Mesendoderm (in vitro differentiated cells): ENCODE measurements at regions not wholly inside any gene's neighbourhood (a gene's known extent, or its start where the extent isn't known, plus 50 kb on each side); places are given as distances from the start of the nearest gene placed in this dataset.

Experiments used
- DNase-seq: peaks from one replicate; pipeline ENCODE4 v3.0.0; 2013
- H2AK5ac ChIP-seq: 2 replicates; pipeline ENCODE4 v1.6.1; 2013; ENCODE audit warnings: low read length, inconsistent platforms
- H2BK120ac ChIP-seq: 2 replicates; pipeline ENCODE4 v1.6.1; 2013; ENCODE audit warnings: low read depth, mild to moderate bottlenecking, low read length, moderate library complexity, mixed read lengths
- H2BK15ac ChIP-seq: replicated peaks from 2 replicates; pipeline ENCODE4 v1.6.1; 2013; ENCODE audit warnings: low read depth, mild to moderate bottlenecking, moderate library complexity
- H2BK5ac ChIP-seq: 2 replicates; pipeline ENCODE4 v1.6.1; 2013; ENCODE audit warnings: low read length, inconsistent platforms
- H3K18ac ChIP-seq: 2 replicates; pipeline ENCODE4 v1.6.1; 2013; ENCODE audit warnings: mild to moderate bottlenecking, low read length, mixed read lengths
- H3K23ac ChIP-seq: one replicate; pipeline ENCODE4 v1.6.1; 2013; ENCODE audit warnings: low read length
- H3K27ac ChIP-seq: 2 replicates; pipeline ENCODE4 v1.5.1; 2013; ENCODE audit warnings: low read depth, mild to moderate bottlenecking, inconsistent platforms, low read length, moderate library complexity
- H3K27me3 ChIP-seq: 2 replicates; pipeline ENCODE4 v1.6.1; 2013; ENCODE audit warnings: low read length, control low read depth, mild to moderate bottlenecking, inconsistent platforms; ENCODE audit not compliant: insufficient read depth, poor library complexity
- H3K36me3 ChIP-seq: 2 replicates; pipeline ENCODE4 v1.6.1; 2013; ENCODE audit warnings: low read length, inconsistent platforms; ENCODE audit not compliant: control insufficient read depth, insufficient read depth
- H3K4ac ChIP-seq: one replicate; pipeline ENCODE4 v1.6.1; 2013; ENCODE audit warnings: low read depth, mild to moderate bottlenecking, low read length, moderate library complexity
- H3K4me1 ChIP-seq: 2 replicates; pipeline ENCODE4 v1.6.1; 2013; ENCODE audit warnings: low read depth, low read length, inconsistent platforms; ENCODE audit not compliant: control insufficient read depth
- H3K4me2 ChIP-seq: 2 replicates; pipeline ENCODE4 v1.6.1; 2013; ENCODE audit warnings: low read length
- H3K4me3 ChIP-seq: 2 replicates; pipeline ENCODE4 v1.5.1; 2013; ENCODE audit warnings: mild to moderate bottlenecking, low read length
- H3K56ac ChIP-seq: one replicate; pipeline ENCODE4 v1.6.1; 2013; ENCODE audit warnings: low read length
- H3K79me1 ChIP-seq: 2 replicates; pipeline ENCODE4 v1.6.1; 2013; ENCODE audit warnings: low read length, inconsistent platforms
- H3K79me2 ChIP-seq: 2 replicates; pipeline ENCODE4 v1.6.1; 2013; ENCODE audit warnings: mild to moderate bottlenecking, low read length; ENCODE audit not compliant: control insufficient read depth, insufficient read depth
- H3K9ac ChIP-seq: 2 replicates; pipeline ENCODE4 v1.6.1; 2013; ENCODE audit warnings: low read length, inconsistent platforms
- H4K5ac ChIP-seq: one replicate; pipeline ENCODE4 v1.6.1; 2013; ENCODE audit warnings: low read length
- H4K8ac ChIP-seq: one replicate; pipeline ENCODE4 v1.6.1; 2013; ENCODE audit warnings: low read depth, mild to moderate bottlenecking, control low read depth, low read length, moderate library complexity
- WGBS: extraction: QIAGEN DNeasy Blood & Tissue Kit; methylation state at CpG from one replicate; pipeline ENCODE4 v1.1.7; 2013; ENCODE audit warnings: low lambda C conversion rate, missing lambda C conversion rate; ENCODE audit not compliant: insufficient coverage; ENCODE audit errors: extremely low coverage; 5-methylcytosine and 5-hydroxymethylcytosine counted together

DNA sequence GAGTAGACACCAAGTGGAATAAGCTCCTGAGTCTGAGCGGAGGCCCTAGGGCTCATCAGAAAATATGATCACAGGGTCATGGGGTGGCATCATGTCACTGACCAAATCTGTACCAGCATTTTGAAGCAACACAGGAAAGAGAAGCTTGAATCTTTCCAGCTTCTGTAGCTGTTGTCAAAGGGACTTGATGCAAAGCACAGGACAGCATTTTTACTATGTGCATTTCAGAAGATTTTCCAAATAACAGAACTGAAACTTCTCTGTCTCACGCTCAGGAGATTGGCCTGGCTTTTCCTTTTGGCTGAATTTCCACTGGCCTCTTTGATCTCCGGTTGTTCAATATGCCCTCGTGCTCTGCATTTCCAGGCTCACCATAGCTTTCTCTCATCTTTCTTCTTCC lies 127.2 kb upstream of the ATP1B1 start:
- WGBS, result no CpG with 5 or more reads among the region's 4 CpGs
- no peak overlapping the region for H3K23ac ChIP-seq
- H3K56ac ChIP-seq, result no peak overlapping the region
- no peak overlapping the region for H2BK15ac ChIP-seq
- H3K4me2 ChIP-seq, result no peak overlapping the region
- H3K4ac ChIP-seq, result no peak overlapping the region
- no peak overlapping the region for H4K5ac ChIP-seq
- no peaks in the 10 kb centered on the region for H3K27me3 ChIP-seq
- H3K18ac ChIP-seq, result no peak overlapping the region
- H2BK120ac ChIP-seq, result no peak overlapping the region
- no peak for DNase-seq
- H3K4me3 ChIP-seq, result no peak overlapping the region
- H3K27ac ChIP-seq, result no peak overlapping the region
- no peaks in the 10 kb centered on the region for H3K4me1 ChIP-seq
- no peaks in the 10 kb centered on the region for H3K79me1 ChIP-seq
- H3K36me3 ChIP-seq, result no peaks in the 10 kb centered on the region
- no peak overlapping the region for H2AK5ac ChIP-seq
- no peak overlapping the region for H2BK5ac ChIP-seq
- no peak overlapping the region for H3K9ac ChIP-seq
- H4K8ac ChIP-seq, result no peak overlapping the region
- no peaks in the 10 kb centered on the region for H3K79me2 ChIP-seq

DNA sequence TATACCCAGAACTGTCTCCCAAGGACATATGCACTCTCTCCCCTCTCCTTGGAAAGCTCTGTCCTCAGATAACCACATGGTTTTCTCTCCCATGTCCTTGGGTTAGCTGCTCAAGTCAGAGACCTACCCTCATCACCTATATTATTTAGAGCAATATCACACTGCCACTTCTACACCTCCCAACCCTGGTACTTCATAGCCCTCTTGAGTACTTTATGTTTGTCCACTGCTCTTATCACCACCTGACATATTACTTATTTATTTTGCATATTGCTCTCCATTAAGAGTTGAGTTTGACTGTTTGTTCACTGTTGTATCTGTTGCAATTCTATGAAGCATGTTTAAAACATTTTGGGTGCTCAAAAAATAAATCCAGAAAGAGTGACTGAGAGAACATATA lies 126.3 kb upstream of the ATP1B1 start:
- H2BK15ac ChIP-seq, result no peak overlapping the region
- no peak overlapping the region for H3K56ac ChIP-seq
- H3K4ac ChIP-seq, result no peak overlapping the region
- no peak overlapping the region for H3K4me3 ChIP-seq
- no peaks in the 10 kb centered on the region for H3K27me3 ChIP-seq
- H2BK120ac ChIP-seq, result no peak overlapping the region
- H3K36me3 ChIP-seq, result no peaks in the 10 kb centered on the region
- H3K18ac ChIP-seq, result no peak overlapping the region
- no peak overlapping the region for H4K5ac ChIP-seq
- H3K23ac ChIP-seq, result no peak overlapping the region
- DNase-seq, result no peak
- H3K27ac ChIP-seq, result no peak overlapping the region
- H3K79me2 ChIP-seq, result no peaks in the 10 kb centered on the region
- no peak overlapping the region for H2BK5ac ChIP-seq
- H3K79me1 ChIP-seq, result no peaks in the 10 kb centered on the region
- H4K8ac ChIP-seq, result no peak overlapping the region
- no peak overlapping the region for H3K9ac ChIP-seq
- no peaks in the 10 kb centered on the region for H3K4me1 ChIP-seq
- H3K4me2 ChIP-seq, result no peak overlapping the region
- no peak overlapping the region for H2AK5ac ChIP-seq

DNA sequence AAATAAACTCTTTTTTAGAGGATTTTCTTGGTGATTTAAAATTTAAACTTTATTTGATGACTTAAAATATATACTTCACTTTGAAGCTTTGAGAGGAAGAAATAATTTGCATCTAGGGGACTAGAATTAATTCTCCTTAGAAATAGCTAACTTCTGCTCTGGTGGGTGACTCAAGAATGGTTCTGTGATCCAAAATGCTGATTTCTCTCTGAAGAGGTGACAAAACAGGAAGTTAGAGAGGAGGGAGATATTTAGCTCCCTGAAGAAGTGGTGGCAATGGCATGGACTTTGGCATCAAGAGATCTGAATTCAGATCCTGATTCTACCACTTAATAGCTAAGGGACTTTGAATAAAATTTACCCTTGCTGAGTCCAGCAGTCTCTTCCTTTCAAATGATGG lies 125.8 kb upstream of the ATP1B1 start:
- Histone ChIP-seq H3K18ac (no peak overlapping the region), H3K4me3 (no peak overlapping the region), H3K23ac (no peak overlapping the region), H2AK5ac (no peak overlapping the region), H3K4me1 (no peaks in the 10 kb centered on the region), H3K56ac (no peak overlapping the region), H3K4me2 (no peak overlapping the region), H3K79me2 (no peaks in the 10 kb centered on the region), H3K27ac (no peak overlapping the region), H2BK120ac (no peak overlapping the region), H3K27me3 (no peaks in the 10 kb centered on the region), H2BK15ac (no peak overlapping the region), H4K5ac (no peak overlapping the region), H3K9ac (no peak overlapping the region), H2BK5ac (no peak overlapping the region), H3K4ac (no peak overlapping the region), H4K8ac (no peak overlapping the region), H3K79me1 (no peaks in the 10 kb centered on the region), H3K36me3 (no peaks in the 10 kb centered on the region)
- DNase-seq, result no peak

DNA sequence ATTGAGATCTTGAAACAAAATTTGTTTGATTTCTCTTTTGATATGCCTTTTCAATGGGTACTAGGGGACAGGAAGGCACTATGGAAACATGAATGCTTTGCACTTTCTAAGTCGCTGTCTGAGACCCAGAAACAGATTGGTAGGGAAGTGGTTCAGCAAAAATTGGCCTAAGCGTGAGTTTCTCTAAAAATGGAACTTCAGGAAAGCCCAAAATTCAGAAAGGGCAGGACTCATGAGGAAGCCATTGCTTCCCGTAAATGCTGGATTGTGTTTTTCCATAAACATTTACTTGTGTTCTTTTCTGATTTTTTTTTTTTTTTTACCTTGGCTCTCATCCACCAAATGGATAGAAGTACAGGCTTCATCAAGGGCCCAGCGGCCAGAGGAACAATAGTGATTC lies 123.7 kb upstream of the ATP1B1 start:
- no peak overlapping the region for H3K9ac ChIP-seq
- no peak overlapping the region for H3K4ac ChIP-seq
- no peak overlapping the region for H3K4me2 ChIP-seq
- no peak overlapping the region for H4K5ac ChIP-seq
- H3K36me3 ChIP-seq, result no peaks in the 10 kb centered on the region
- H3K18ac ChIP-seq, result peak overlapping the region; percentile 39
- no peak overlapping the region for H3K4me3 ChIP-seq
- no peaks in the 10 kb centered on the region for H3K4me1 ChIP-seq
- WGBS, result no CpG with 5 or more reads among the region's 4 CpGs
- H2BK15ac ChIP-seq, result no peak overlapping the region
- H3K56ac ChIP-seq, result no peak overlapping the region
- H3K23ac ChIP-seq, result no peak overlapping the region
- H3K27me3 ChIP-seq, result no peaks in the 10 kb centered on the region
- H2AK5ac ChIP-seq, result no peak overlapping the region
- no peaks in the 10 kb centered on the region for H3K79me2 ChIP-seq
- H3K27ac ChIP-seq, result no peak overlapping the region
- no peak overlapping the region for H4K8ac ChIP-seq
- H3K79me1 ChIP-seq, result no peaks in the 10 kb centered on the region
- no peak overlapping the region for H2BK120ac ChIP-seq
- no peak for DNase-seq
- no peak overlapping the region for H2BK5ac ChIP-seq

DNA sequence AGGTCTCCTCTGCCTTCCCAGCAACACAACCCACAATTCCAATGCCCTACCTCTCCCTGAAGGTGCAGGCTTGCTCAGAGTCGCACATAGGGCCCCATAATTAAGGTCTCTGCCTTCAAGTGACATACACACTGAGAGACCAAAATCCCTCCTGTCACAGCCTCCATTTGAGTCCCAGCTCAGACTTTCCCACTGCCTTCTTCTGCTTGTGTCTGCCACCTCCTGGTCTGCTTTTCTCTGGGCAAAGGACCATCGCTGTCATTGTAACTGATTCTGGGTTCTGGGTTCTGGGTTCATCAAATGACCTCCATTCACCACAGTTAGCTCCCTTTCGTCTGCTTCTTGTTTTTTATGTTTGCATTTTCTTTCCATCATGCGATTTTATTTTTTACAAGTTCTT lies 119.2 kb upstream of the ATP1B1 start:
- no peak overlapping the region for H4K8ac ChIP-seq
- H3K79me2 ChIP-seq, result no peaks in the 10 kb centered on the region
- no peak overlapping the region for H3K56ac ChIP-seq
- no peak overlapping the region for H2BK15ac ChIP-seq
- no peaks in the 10 kb centered on the region for H3K4me1 ChIP-seq
- no peak overlapping the region for H2AK5ac ChIP-seq
- no peaks in the 10 kb centered on the region for H3K27me3 ChIP-seq
- no peak overlapping the region for H2BK5ac ChIP-seq
- no peak overlapping the region for H3K9ac ChIP-seq
- no CpG with 5 or more reads among the region's 4 CpGs for WGBS
- no peaks in the 10 kb centered on the region for H3K36me3 ChIP-seq
- no peak overlapping the region for H3K23ac ChIP-seq
- H3K4ac ChIP-seq, result no peak overlapping the region
- no peak overlapping the region for H3K4me2 ChIP-seq
- H3K18ac ChIP-seq, result no peak overlapping the region
- H4K5ac ChIP-seq, result no peak overlapping the region
- H2BK120ac ChIP-seq, result no peak overlapping the region
- DNase-seq, result peak; percentile 15
- no peak overlapping the region for H3K4me3 ChIP-seq
- no peak overlapping the region for H3K27ac ChIP-seq
- no peaks in the 10 kb centered on the region for H3K79me1 ChIP-seq

DNA sequence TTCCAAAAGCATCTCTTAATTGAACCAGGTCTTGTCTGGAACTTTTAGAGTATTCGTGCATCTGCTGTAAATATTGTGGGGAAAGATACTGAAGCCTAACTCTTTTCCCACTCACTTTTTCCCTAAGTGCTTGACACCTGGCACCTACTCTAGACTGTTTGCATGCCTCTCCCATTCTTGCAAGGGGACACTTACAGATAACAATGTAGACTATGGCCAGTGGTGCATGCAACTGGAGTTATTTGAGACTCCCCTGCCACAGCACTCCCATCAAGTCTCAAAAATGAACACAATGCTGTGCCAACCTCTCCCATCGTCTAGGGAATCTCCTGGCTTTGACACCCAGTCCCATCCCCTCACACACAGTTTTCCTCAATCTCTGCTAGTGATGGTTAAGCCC lies 118.6 kb upstream of the ATP1B1 start:
- H3K18ac ChIP-seq, result no peak overlapping the region
- no peak overlapping the region for H3K9ac ChIP-seq
- no CpG with 5 or more reads among the region's 2 CpGs for WGBS
- no peak overlapping the region for H2AK5ac ChIP-seq
- no peaks in the 10 kb centered on the region for H3K79me1 ChIP-seq
- H2BK120ac ChIP-seq, result no peak overlapping the region
- H3K4me3 ChIP-seq, result no peak overlapping the region
- H3K4me2 ChIP-seq, result no peak overlapping the region
- H4K8ac ChIP-seq, result no peak overlapping the region
- no peak overlapping the region for H3K56ac ChIP-seq
- H3K4me1 ChIP-seq, result no peaks in the 10 kb centered on the region
- H2BK15ac ChIP-seq, result no peak overlapping the region
- no peak for DNase-seq
- no peak overlapping the region for H3K4ac ChIP-seq
- no peak overlapping the region for H3K27ac ChIP-seq
- no peak overlapping the region for H2BK5ac ChIP-seq
- no peaks in the 10 kb centered on the region for H3K79me2 ChIP-seq
- H4K5ac ChIP-seq, result no peak overlapping the region
- H3K27me3 ChIP-seq, result no peaks in the 10 kb centered on the region
- H3K36me3 ChIP-seq, result no peaks in the 10 kb centered on the region
- no peak overlapping the region for H3K23ac ChIP-seq
